ENCODE measurements at regions not wholly inside any gene's neighbourhood (a gene's known extent, or its start where the extent isn't known, plus 50 kb on each side); places are given as distances from the start of the nearest gene placed in this dataset.

GRCh38 chr2:183291436-183291835, 167.2 kb downstream of the NUP35 start:
- FAIRE-seq = no peak

- no peak for FAIRE-seq
Observed at GRCh38 chr2:183292028-183292427, 167.8 kb downstream of the NUP35 start.

GRCh38 chr2:183339311-183339710, 215.1 kb downstream of the NUP35 start:
- no peak for FAIRE-seq

- FAIRE-seq = no peak
Observed at GRCh38 chr2:183341057-183341456, 216.8 kb downstream of the NUP35 start.

GRCh38 chr2:183347969-183348368, 223.7 kb downstream of the NUP35 start:
- FAIRE-seq = no peak

- FAIRE-seq = no peak
Observed at GRCh38 chr2:183348492-183348891, 224.2 kb downstream of the NUP35 start.

GRCh38 chr2:183349091-183349490, 224.8 kb downstream of the NUP35 start:
- no peak for FAIRE-seq

- FAIRE-seq = peak; percentile 36
Observed at GRCh38 chr2:183359867-183360266, 235.6 kb downstream of the NUP35 start.

- FAIRE-seq = no peak
Observed at GRCh38 chr2:183371545-183371944, 247.3 kb downstream of the NUP35 start.

- FAIRE-seq = no peak
Observed at GRCh38 chr2:183375821-183376220, 251.6 kb downstream of the NUP35 start.

GRCh38 chr2:183383854-183384253, 259.6 kb downstream of the NUP35 start:
- no peak for FAIRE-seq

- FAIRE-seq = no peak
Observed at GRCh38 chr2:183389546-183390080, 265.4 kb downstream of the NUP35 start.

GRCh38 chr2:183390109-183390508, 265.9 kb downstream of the NUP35 start:
- FAIRE-seq = no peak

GRCh38 chr2:183404392-183404791, 280.1 kb downstream of the NUP35 start:
- FAIRE-seq = no peak

GRCh38 chr2:183408562-183408961, 284.3 kb downstream of the NUP35 start:
- FAIRE-seq = no peak

GRCh38 chr2:183409662-183410061, 285.4 kb downstream of the NUP35 start:
- FAIRE-seq = no peak

- no peak for FAIRE-seq
Observed at GRCh38 chr2:183416753-183417152, 292.5 kb downstream of the NUP35 start.

GRCh38 chr2:183426825-183427224, 302.6 kb downstream of the NUP35 start:
- FAIRE-seq = no peak

- no peak for FAIRE-seq
Observed at GRCh38 chr2:183427558-183427957, 303.3 kb downstream of the NUP35 start.

- FAIRE-seq = no peak
Observed at GRCh38 chr2:183428881-183429280, 304.6 kb downstream of the NUP35 start.

- no peak for FAIRE-seq
Observed at GRCh38 chr2:183438541-183438940, 314.3 kb downstream of the NUP35 start.

GRCh38 chr2:183455056-183455455, 330.8 kb downstream of the NUP35 start:
- FAIRE-seq = no peak

GRCh38 chr2:183456177-183456576, 331.9 kb downstream of the NUP35 start:
- no peak for FAIRE-seq

- FAIRE-seq = no peak
Observed at GRCh38 chr2:183458460-183458859, 334.2 kb downstream of the NUP35 start.

GRCh38 chr2:183459466-183459865, 335.2 kb downstream of the NUP35 start:
- FAIRE-seq = no peak

GRCh38 chr2:183463821-183464220, 339.6 kb downstream of the NUP35 start:
- FAIRE-seq = no peak

All from islet of Langerhans (tissue), 1 donor.